Heart right ventricle (tissue), 16 donors: ENCODE measurements at regions not wholly inside any gene's neighbourhood (a gene's known extent, or its start where the extent isn't known, plus 50 kb on each side); places are given as distances from the start of the nearest gene placed in this dataset.

Source experiments
- ATAC-seq, 8 donors: fragments of 200-7000 bp; cut with Tn5 transposase; one replicate each; pipeline ENCODE4 v1.9.1; 2020; ENCODE audit warnings: mild to moderate bottlenecking in 8 of 8, moderate library complexity in 8 of 8, moderate number of reproducible peaks in 1 of 8
- DNase-seq, 2 donors: peaks; one replicate each; pipeline ENCODE4 v3.0.0-alpha.2; 2020
- H3K27ac ChIP-seq, 10 donors: fragments of 200-600 bp; sonication (generic) in 2 of 10; one replicate each; pipeline versions ENCODE4 v1.5.0 to v1.8.0; 2020 to 2022; ENCODE audit warnings: mild to moderate bottlenecking in 3 of 10
- H3K27me3 ChIP-seq, 7 donors: fragments of 200-600 bp; one replicate each; pipeline ENCODE4 v1.8.0; 2021 to 2022; ENCODE audit warnings: mild to moderate bottlenecking in 2 of 7
- H3K36me3 ChIP-seq, 9 donors: fragments of 200-600 bp; sonication (generic) in 1 of 9; one replicate each; pipeline versions ENCODE4 v1.5.0 to v1.8.0; 2020 to 2022; ENCODE audit warnings: mild to moderate bottlenecking in 2 of 9
- H3K4me1 ChIP-seq, 9 donors: fragments of 200-600 bp; sonication (generic) in 1 of 9; one replicate each; pipeline versions ENCODE4 v1.5.0 to v1.8.0; 2020 to 2022; ENCODE audit warnings: mild to moderate bottlenecking in 4 of 9
- H3K4me3 ChIP-seq, 10 donors: fragments of 200-600 bp; sonication (generic) in 2 of 10; one replicate each; pipeline versions ENCODE4 v1.5.0 to v1.8.0; 2020 to 2022; ENCODE audit warnings: mild to moderate bottlenecking in 7 of 10, moderate library complexity in 2 of 10
- H3K9me3 ChIP-seq, 11 donors: fragments of 200-600 bp in 10 of 11; sonication (generic) in 2 of 11; one replicate each; pipeline versions ENCODE4 v1.5.0 to v1.8.0; 2013 to 2022; ENCODE audit warnings: mild to moderate bottlenecking in 2 of 11, control low read depth in 1 of 11, moderate library complexity in 1 of 11
- CTCF ChIP-seq, 9 donors: fragments of 200-600 bp; sonication (generic) in 2 of 9; IDR thresholded peaks; one replicate each; pipeline versions ENCODE4 v1.5.0 to v1.8.0; 2021 to 2022; ENCODE audit warnings: antibody characterized with exemption in 9 of 9, mild to moderate bottlenecking in 5 of 9, moderate library complexity in 1 of 9
- WGBS, 2 donors: extraction: QIAGEN DNeasy Blood & Tissue Kit; methylation state at CpG; one replicate each; pipeline ENCODE4 v1.1.7; 2013; ENCODE audit warnings: inconsistent platforms in 1 of 2; 5-methylcytosine and 5-hydroxymethylcytosine counted together
- intact Hi-C, 10 donors: fragments of 100-400 bp; cut with DNase I; formaldehyde crosslinking; loops; one replicate each; pipeline versions ENCODE4 v1.11.1 to v1.14.2; 2022
- donor health status: Arrhythmogenic right ventricular cardiomyopathy.
- donor health status: ischemic (EF 13 %, LVEDD 7.1; RV severe dilation, severe dysfunction).
- donor health status: healthy with polysubstance abuse.
- donor health status: DM: no; HTN: yes; CAD: no.
- donor health status: DM: no; HTN: no; CAD: no.
- donor health status: ischemic (EF 25% LVEDD 6.9; RV normal size, moderate dysfunction).
- donor health status: ischemic (EF 25% LVEDD 5.7; RV mildly dilated, moderate dysfunction).
- donor health status: healthy.
- donor health status: DM: yes; HTN: yes; CAD: no.
- donor health status: Ischemic cardiomyopathy.
- donor health status: ischemic (EF 35%, LVEDD 5.7; RV mildly dilated, moderate dysfunction).
- donor health status: nonischemic (EF 11% LVEDD 7.7; RV severe dilation, severe dysfunction).
- donor health status: DM: yes; HTN: yes; CAD: no.
- donor health status: PGD.
- donor health status: ischemic (EF 29% LVEDD 5.4; RV normal size, mild dysfunction).
- donor health status: nonischemic (EF 23%, LVEDD 6.1; RV moderate dilation, normal function).

- peaks cover 0 to 34% (median 13%) of the 10 kb centered on the region in 7 donors for H3K27me3 ChIP-seq
- DNase-seq (no peak), ATAC-seq (no peak)
- 58 to 68% methylated on average over 6 of the region's 6 CpGs for WGBS, 2 donors
- H3K4me1 ChIP-seq = no peaks in the 10 kb centered on the region
- H3K36me3 ChIP-seq = no peaks in the 10 kb centered on the region
- no peak overlapping the region for H3K27ac ChIP-seq
- H3K9me3 ChIP-seq = no peaks in the 10 kb centered on the region
- H3K4me3 ChIP-seq = no peak overlapping the region
- intact Hi-C loops = no loop called here
- TF ChIP-seq CTCF (IDR thresholded peaks at IDR 0.05) = no peak
These were observed 147.8 kb downstream of the EMX2 start for GRCh38 chr10:117690359-117690758.

GRCh38 chr10:117694190-117694589 lies 151.6 kb downstream of the EMX2 start:
- TF ChIP-seq CTCF (IDR thresholded peaks at IDR 0.05) = no peak
- no peak for DNase-seq
- Histone ChIP-seq H3K27ac (no peak overlapping the region), H3K9me3 (no peaks in the 10 kb centered on the region), H3K27me3 (peaks cover 0 to 44% (median 6%) of the 10 kb centered on the region in 7 donors), H3K4me1 (no peaks in the 10 kb centered on the region), H3K36me3 (no peaks in the 10 kb centered on the region), H3K4me3 (no peak overlapping the region)
- intact Hi-C loops = no loop called here
- no peak for ATAC-seq
- 54 to 62% methylated on average over 6 of the region's 6 CpGs for WGBS, 2 donors

- Histone ChIP-seq H3K36me3 (no peaks in the 10 kb centered on the region), H3K4me1 (no peaks in the 10 kb centered on the region), H3K27ac (no peak overlapping the region), H3K9me3 (no peaks in the 10 kb centered on the region), H3K4me3 (no peak overlapping the region), H3K27me3 (peaks cover 0 to 39% (median 8%) of the 10 kb centered on the region in 7 donors)
- WGBS, 2 donors = 80 to 88% methylated on average over 2 of the region's 2 CpGs
- intact Hi-C loops = no loop called here
- ATAC-seq = no peak
- no peak for DNase-seq
- no peak for TF ChIP-seq CTCF (IDR thresholded peaks at IDR 0.05)
These were observed 154.9 kb downstream of the EMX2 start for GRCh38 chr10:117697402-117697801.

GRCh38 chr10:117698809-117699208 lies 156.3 kb downstream of the EMX2 start:
- Histone ChIP-seq H3K4me3 (no peak overlapping the region), H3K27me3 (peaks cover 0 to 30% (median 8%) of the 10 kb centered on the region in 7 donors), H3K36me3 (no peaks in the 10 kb centered on the region), H3K4me1 (no peaks in the 10 kb centered on the region), H3K9me3 (no peaks in the 10 kb centered on the region), H3K27ac (no peak overlapping the region)
- DNase-seq = no peak
- intact Hi-C loops = no loop called here
- no peak for ATAC-seq
- 77 to 84% methylated on average over 2 of the region's 2 CpGs for WGBS, 2 donors
- TF ChIP-seq CTCF (IDR thresholded peaks at IDR 0.05) = no peak
